CD4-positive, alpha-beta T cell treated with Interleukin-6 at 100 ng/mL for 8 hours (primary cell): ENCODE measurements at regions not wholly inside any gene's neighbourhood (a gene's known extent, or its start where the extent isn't known, plus 50 kb on each side); places are given as distances from the start of the nearest gene placed in this dataset.
A peak's percentile ranks its signal among the peaks of the same experiment; 100 is the strongest.
"Not testable (repeated sequence)": the region's sequence is repeated elsewhere in the genome, so short reads cannot be mapped to it uniquely, and the experiment has no call there.

Source experiments
- DNase-seq: peaks from one replicate; pipeline ENCODE4 v3.0.0-alpha.2; 2020; ENCODE audit warnings: mixed read lengths, low spot score

GRCh38 chrX:16320765-16321355, 153.6 kb downstream of the MAGEB17 start:
- DNase-seq = no peak

DNA sequence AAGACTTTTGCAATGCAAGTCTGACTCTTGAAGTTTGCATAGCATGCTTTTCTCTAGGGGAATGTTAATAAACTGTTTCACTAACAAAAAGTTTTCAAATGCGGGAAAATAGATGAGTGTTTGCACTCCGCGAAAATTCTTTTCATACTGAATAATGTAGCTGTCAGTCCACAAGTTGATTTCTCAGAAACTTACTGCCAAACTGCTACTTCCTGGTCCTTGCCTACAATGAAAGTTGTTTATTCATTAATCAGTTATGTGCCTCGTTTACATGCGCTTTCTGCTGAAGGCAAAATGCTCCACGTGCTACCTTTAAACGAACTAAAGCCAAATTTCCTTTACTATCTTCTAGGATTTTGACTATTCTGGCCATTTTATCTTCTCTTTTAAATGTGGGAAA, 166.2 kb downstream of the MAGEB17 start:
- DNase-seq = no peak

DNA sequence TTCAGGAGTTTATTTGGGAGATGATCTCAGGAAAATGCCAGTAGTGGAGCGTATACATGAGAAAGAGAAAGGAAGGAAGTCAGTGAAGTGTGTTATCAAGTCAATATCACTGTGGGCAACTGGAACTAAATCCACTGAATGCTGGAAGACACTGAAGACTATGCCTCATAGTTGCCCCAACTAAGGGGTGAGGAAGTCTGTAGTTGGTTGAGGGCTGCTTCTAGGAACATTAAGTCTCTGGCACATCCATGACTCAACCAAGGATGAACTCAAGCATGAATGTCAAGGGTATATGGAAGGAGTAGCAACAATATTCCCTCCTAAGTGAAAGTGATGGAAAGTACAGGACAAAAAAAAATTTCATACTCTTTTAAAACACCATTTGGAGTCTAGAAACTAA, 167.9 kb downstream of the MAGEB17 start:
- DNase-seq = no peak

- DNase-seq = no peak
Measured at GRCh38 chrX:16347968-16348670, 180.8 kb downstream of the MAGEB17 start.

- no peak for DNase-seq
Measured at GRCh38 chrX:16357902-16358301, 190.6 kb downstream of the MAGEB17 start.

DNA sequence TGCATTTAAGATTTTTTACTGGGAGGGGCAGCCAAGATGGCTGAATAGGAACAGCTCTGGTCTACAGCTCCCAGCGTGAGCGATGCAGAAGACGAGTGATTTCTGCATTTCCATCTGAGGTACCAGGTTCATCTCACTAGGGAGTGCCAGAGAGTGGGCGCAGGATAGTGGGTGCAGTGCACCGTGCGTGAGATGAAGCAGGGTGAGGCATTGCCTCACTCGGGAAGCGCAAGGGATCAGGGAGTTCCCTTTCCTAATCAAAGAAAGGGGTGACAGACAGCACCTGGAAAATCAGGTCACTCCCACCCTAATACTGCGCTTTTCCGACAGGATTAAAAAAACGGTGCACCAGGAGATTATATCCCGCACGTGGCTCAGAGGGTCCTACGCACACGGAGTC, 192.8 kb downstream of the MAGEB17 start:
- DNase-seq = not testable (repeated sequence)

DNA sequence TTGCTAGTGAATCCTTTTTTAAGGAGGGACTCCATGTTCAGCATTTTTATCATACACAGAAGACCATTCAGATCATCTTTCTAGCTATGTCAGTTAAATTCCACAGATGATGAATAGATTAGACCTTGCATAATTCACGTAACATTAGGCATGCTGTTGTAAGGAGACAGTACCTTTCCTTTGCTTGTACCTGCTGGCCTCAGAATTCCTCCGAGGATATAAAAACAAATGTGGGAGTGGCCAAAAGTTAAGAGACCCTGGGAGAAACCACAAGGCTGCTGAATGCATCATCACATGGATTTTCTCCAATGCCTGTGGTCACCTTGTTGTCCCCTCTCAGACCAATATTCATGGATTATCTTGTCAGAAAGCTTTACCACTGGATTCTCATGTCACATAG, 201.4 kb downstream of the MAGEB17 start:
- DNase-seq = no peak

DNA sequence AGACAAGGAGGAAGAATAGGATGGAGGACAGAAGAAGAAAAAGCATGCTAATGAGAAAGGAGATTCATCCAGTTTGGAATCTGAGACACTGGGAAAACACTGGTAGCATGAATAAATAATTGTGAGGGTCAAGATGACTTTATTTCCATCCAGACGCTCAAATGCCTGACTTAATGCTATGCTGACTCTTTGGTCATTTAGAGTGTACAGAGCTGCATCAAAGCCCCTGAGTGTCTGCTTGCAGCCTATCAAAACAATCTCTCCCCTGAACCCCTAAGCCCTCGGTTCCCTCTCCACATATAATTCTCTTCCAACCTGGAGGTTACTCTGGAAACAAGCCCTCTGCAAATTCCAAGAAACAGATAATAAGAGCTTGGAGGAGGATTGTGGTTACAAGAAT, 208.8 kb downstream of the MAGEB17 start:
- DNase-seq = no peak

DNA sequence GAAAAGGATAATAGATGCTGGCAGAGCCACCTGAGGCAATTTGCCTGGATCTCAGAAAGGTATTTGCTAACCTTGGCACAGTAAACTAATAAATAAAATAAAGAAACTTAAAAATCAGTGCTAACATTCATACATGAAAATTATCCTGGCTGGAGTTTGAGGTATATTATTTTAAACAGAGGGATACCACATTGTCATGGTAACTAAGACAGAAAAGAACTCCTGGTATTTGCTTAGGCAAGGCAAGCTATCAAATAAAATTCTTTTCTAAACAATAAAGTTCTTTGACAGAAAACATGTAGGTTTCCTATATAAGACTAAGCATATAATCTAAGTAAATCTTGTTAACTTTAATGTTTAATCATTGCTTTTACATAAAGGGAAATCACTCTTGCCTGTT, 218.8 kb downstream of the MAGEB17 start:
- no peak for DNase-seq

DNA sequence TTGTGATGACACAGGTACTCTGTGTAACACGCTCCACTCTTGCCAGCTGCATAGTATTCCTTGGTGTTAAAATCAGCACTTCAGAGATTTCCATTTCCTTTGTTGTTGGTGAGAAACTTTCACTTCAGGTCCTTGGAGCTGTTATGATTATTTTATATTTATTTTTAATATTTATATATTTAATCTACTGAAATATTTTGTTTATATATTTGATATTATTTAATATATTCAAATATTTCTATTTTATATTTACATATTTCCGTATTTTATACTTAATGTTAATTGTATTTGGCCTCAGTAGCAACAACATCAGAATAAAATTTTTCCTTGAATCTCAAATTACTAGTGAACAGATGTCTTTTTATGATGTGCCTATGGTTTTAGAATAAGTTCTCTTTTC, 225.3 kb downstream of the MAGEB17 start:
- DNase-seq = no peak

GRCh38 chrX:16394290-16394689, 227.0 kb downstream of the MAGEB17 start:
- DNase-seq = no peak

GRCh38 chrX:16403808-16404207, 236.5 kb downstream of the MAGEB17 start:
- DNase-seq = no peak

- DNase-seq = no peak
Measured at GRCh38 chrX:16416588-16416987, 233.4 kb upstream of the S100G start.

- DNase-seq = no peak
Measured at GRCh38 chrX:16418650-16419049, 231.3 kb upstream of the S100G start.

DNA sequence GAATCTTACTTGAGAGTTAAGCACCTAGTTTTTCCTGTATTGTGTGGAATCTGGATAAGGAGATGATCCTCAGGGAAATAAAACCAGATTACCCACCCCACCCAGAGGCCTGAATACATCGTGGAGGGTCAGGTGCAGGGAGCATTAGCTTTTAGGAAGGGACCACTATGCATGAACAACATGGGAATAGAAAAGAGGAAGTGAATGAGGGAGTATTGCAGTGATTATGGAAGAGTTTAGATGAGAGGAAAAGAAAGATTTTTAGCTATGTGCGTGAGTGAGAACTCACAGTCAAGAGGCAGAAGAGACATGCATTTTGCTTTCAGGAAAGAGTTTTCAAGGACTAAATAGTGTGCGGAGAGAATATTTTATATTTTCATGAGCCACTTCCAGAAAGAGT, 222.3 kb upstream of the S100G start:
- DNase-seq = no peak

DNA sequence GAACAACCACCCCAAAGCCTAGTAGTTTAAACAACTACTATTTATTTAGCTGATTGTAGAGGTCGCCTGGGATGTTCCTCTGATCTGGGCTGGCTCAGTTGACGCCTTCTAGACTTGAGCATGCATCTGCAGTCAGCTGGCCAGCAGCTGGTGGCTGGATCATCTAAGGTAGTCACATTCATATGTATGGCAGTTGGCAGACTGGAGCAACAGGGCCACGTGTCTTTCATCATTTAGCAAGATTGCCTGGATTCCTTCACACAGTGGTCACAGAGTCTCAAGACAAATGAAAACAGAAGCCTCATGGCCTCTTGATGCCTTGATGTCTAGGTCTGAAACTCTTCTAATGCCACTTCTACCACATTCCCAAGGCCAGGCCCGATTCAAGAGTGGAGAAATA, 220.6 kb upstream of the S100G start:
- no peak for DNase-seq

DNA sequence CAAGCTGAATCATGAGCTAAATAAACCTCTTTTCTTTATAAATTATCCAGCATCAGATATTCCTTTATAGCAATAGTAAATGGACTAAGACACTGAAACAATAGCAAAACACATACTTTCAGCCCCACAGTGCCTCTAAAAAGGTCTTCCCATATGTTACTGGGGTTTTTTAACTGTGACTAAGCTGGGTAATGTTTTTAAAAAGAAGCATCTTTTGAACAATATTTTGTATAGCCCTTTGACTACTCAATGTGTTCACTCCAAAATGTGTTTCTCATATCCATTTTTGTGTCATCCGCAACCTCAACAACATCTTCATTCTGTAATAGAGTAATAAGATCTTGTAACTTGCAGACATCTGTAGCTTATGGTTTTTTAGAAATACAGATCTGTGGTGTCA, 218.7 kb upstream of the S100G start:
- no peak for DNase-seq

DNA sequence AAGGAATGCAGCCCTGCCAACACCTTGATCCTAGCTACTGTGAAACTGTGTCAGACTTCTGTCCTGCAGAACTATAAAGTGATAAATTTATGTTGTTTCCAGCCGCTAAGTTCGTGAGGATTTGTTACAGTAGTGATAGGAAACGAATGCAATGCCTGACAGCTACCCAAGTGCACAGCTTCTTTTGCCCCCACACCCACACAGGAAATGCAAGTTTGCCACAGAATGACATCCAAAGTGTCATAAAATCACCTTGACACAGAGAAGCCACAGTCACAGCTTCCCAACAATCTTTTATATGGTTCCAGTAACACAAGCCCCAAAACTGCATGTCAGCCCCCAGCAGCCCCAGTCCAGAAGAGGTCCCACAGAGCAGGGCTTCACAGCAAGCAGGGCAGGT, 216.9 kb upstream of the S100G start:
- DNase-seq = peak; percentile 19

DNA sequence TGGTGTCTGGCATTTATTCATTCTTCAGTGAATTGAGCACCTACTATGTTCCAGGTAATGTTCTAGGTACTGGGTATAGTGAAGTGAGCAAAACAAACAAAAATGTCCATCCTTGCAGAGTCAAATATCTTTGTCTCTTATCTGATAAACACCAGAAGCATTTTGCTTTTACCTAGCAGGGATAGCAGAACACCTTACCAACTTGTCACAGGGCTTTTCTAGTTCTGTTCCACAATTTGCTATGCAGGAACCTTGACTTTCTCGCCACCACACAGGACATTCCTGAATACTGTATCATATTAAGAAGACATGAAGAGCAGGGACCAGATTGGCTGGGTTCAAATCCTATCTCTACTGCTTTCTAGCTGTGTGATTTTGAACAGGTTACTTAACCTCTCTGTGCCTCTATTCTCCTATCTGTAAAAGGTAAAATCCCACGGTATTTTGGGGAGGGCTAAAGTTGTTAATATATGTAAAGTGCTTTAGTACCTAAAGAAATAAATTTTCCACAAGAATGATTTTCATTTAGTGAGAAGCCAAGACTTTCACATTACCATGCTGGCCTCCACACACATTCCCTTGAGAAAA, 214.5 kb upstream of the S100G start:
- DNase-seq = no peak

DNA sequence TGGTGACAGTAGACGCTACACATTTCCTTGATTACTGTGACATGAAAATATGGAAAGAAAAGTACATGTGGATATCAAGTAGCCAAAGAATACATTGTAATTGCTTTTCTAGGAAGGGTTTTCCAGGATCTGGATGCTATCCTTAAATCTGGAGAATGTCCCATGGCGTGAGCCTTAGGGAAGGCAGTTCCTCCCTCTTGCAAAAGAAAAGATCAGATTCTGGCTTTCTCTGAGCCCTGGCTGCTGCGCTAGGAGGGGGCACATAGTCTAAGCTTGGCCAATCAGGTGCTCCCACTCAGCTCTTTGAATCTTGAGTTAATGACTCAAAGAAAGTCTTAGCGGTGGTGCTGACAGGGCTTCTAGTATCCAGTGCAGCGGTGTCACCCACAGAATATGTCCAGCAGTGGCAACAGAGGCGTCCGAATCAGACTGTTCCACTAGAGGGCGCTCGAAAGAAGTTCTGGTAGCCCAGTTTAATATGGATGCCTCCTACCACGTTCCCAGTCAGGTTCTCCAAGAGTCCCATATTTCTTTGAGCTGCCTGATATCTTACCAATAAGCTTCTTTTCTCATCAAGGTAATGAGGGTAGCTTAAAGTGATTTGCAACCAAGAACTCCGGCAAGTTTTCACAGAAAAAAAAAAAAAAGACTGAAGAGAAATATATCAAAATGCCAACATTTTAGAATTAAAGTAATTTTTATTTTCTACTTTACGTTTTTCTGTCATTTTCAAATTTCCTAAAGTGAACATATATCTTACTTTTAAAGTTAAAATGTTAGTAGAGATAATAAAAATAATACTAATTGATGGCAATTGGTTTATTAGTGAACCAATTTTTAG, 213.4 kb upstream of the S100G start:
- DNase-seq = peak; percentile 50

- DNase-seq = no peak
Measured at GRCh38 chrX:16440446-16440845, 209.5 kb upstream of the S100G start.

DNA sequence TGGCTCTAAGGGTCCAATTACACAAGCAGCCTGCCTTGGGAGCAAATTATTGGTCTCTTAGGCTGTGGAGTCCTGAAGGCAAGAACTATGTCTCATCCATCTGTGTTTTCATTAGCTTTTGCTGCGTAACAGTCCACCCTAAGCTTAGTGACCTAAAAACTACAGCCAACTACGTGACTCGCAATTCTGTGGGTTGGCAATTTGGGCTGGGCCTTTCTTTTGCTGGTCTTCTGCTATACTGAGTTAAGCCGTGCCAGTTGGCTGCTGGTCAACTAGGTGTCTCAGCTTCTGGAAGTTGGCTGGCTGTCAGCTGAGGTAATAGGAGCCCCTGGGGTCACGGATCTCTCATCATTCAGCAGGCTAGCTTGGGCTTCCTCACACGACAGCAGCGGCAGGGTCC, 205.6 kb upstream of the S100G start:
- DNase-seq = no peak
